Kidney (tissue), 13 donors: ENCODE measurements at regions not wholly inside any gene's neighbourhood (a gene's known extent, or its start where the extent isn't known, plus 50 kb on each side); places are given as distances from the start of the nearest gene placed in this dataset.
A peak's percentile ranks its signal among the peaks of the same experiment; 100 is the strongest.

Source experiments
- DNase-seq, 5 donors: peaks; one replicate each; pipeline ENCODE4 v3.0.0-alpha.2; 2013 to 2020
- FAIRE-seq: peaks from 2 replicates; lab custom pipeline; 2012; peaks lifted over from hg19 to GRCh38; lab: Jason Lieb, UNC
- H3K27ac ChIP-seq, 2 donors: one replicate each; pipeline ENCODE4 v1.7.0; 2013; ENCODE audit warnings: low read depth in 2 of 2, low read length in 2 of 2, inconsistent platforms in 1 of 2
- H3K27me3 ChIP-seq: one replicate; pipeline ENCODE4 v1.7.1; 2013; ENCODE audit warnings: low read length, inconsistent platforms; ENCODE audit not compliant: control insufficient read depth, insufficient read depth
- H3K36me3 ChIP-seq, 3 donors: one replicate each; pipeline versions ENCODE4 v1.7.0 to v1.7.1; 2013; ENCODE audit warnings: low read length in 3 of 3, control low read depth in 1 of 3, inconsistent platforms in 1 of 3; ENCODE audit not compliant: insufficient read depth in 3 of 3, control insufficient read depth in 2 of 3
- H3K4me1 ChIP-seq, 3 donors: one replicate each; pipeline versions ENCODE4 v1.7.0 to v1.7.1; 2013; ENCODE audit warnings: low read length in 3 of 3, inconsistent platforms in 1 of 3, low read depth in 1 of 3; ENCODE audit not compliant: control insufficient read depth in 2 of 3, insufficient read depth in 2 of 3
- H3K4me3 ChIP-seq, 3 donors: one replicate each; pipeline versions ENCODE4 v1.7.0 to v1.8.1; 2013; ENCODE audit warnings: low read length in 3 of 3, control low read depth in 1 of 3, inconsistent platforms in 1 of 3
- H3K9ac ChIP-seq, 3 donors: one replicate each; pipeline versions ENCODE4 v1.7.0 to v1.7.1; 2013; ENCODE audit warnings: low read length in 3 of 3, control low read depth in 1 of 3, inconsistent platforms in 1 of 3
- H3K9me3 ChIP-seq, 3 donors: one replicate each; pipeline versions ENCODE4 v1.7.0 to v1.7.1; 2013; ENCODE audit warnings: low read length in 3 of 3, control low read depth in 1 of 3, inconsistent platforms in 1 of 3; ENCODE audit not compliant: control insufficient read depth in 2 of 3, insufficient read depth in 1 of 3
- intact Hi-C: fragments of 100-400 bp; cut with DNase I; formaldehyde crosslinking; loops from one replicate; pipeline ENCODE4 v1.11.1; 2022
- TF ChIP-seq, protein P1 (sequence below): IDR thresholded peaks from 3 replicates; pipeline ENCODE4 v1.5.1; 2012; ENCODE audit warnings: mild to moderate bottlenecking, moderate library complexity, borderline replicate concordance; ENCODE audit not compliant: insufficient read depth; ENCODE audit errors: extremely low read depth
- donor health status: control.
- donor health status: control.
- donor health status: control.
- donor health status: control.
- donor health status: control.
- donor health status: DM: yes; HTN: yes; CAD: no.
- donor health status: Normal renal cell carcinoma (clear cell type).

DNA sequence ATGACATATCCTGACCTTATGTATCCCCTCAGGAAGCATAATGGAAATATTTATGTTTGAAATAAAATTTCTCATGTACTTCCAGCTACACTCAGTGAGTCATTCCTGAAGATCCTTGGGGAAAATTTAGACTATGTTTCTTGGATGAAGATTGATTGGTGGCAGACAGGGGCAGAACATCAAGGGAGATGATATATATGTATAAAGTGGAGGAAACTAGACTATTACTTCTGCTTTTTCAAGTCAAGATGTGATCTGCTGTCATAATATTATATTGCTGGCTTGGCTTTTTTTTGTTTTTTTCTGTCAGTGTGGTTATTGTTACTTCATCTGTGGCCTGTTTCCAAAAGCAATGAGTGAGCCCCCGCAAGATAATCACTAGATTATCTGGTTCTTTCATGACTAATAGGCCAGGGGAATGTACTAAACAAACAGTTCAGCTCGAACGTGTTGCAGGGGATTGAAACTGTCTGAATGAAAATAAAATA, 87.2 kb upstream of the TNFSF11 start:
- no peaks in the 10 kb centered on the region for H3K36me3 ChIP-seq
- TF ChIP-seq, protein P1, sequence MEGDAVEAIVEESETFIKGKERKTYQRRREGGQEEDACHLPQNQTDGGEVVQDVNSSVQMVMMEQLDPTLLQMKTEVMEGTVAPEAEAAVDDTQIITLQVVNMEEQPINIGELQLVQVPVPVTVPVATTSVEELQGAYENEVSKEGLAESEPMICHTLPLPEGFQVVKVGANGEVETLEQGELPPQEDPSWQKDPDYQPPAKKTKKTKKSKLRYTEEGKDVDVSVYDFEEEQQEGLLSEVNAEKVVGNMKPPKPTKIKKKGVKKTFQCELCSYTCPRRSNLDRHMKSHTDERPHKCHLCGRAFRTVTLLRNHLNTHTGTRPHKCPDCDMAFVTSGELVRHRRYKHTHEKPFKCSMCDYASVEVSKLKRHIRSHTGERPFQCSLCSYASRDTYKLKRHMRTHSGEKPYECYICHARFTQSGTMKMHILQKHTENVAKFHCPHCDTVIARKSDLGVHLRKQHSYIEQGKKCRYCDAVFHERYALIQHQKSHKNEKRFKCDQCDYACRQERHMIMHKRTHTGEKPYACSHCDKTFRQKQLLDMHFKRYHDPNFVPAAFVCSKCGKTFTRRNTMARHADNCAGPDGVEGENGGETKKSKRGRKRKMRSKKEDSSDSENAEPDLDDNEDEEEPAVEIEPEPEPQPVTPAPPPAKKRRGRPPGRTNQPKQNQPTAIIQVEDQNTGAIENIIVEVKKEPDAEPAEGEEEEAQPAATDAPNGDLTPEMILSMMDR = no peak
- H3K27ac ChIP-seq = no peak overlapping the region
- no peak for FAIRE-seq
- no peaks in the 10 kb centered on the region for H3K27me3 ChIP-seq
- DNase-seq = peak in 2 of 5 donors; percentile 6 to 16
- intact Hi-C loops = no loop called here
- H3K9me3 ChIP-seq = no peaks in the 10 kb centered on the region
- no peak overlapping the region for H3K4me3 ChIP-seq
- H3K9ac ChIP-seq = no peak overlapping the region
- H3K4me1 ChIP-seq = no peaks in the 10 kb centered on the region

DNA sequence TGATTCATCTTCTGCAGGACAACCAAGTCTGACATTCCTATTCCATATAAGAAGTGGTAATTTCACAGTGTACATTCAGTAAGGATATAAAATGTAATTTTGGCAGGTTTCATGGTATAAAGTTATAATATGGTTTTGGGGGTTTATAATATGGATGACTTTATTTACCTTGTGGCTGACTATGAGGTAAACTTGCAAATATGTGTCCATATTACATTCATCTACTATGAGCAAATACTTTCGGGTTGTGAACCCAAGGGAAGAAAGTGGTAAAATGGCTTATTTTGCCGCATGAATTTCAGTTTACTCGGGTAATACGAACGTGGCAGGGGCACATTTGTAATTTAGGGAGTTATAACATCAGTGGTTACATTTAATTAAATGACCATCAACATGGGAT, 86.7 kb upstream of the TNFSF11 start:
- no peak overlapping the region for H3K27ac ChIP-seq
- H3K9me3 ChIP-seq = no peaks in the 10 kb centered on the region
- DNase-seq (no peak), FAIRE-seq (no peak)
- intact Hi-C loops = no loop called here
- TF ChIP-seq, protein P1 = no peak
- no peaks in the 10 kb centered on the region for H3K36me3 ChIP-seq
- no peak overlapping the region for H3K4me3 ChIP-seq
- no peaks in the 10 kb centered on the region for H3K4me1 ChIP-seq
- H3K27me3 ChIP-seq = no peaks in the 10 kb centered on the region
- no peak overlapping the region for H3K9ac ChIP-seq

DNA sequence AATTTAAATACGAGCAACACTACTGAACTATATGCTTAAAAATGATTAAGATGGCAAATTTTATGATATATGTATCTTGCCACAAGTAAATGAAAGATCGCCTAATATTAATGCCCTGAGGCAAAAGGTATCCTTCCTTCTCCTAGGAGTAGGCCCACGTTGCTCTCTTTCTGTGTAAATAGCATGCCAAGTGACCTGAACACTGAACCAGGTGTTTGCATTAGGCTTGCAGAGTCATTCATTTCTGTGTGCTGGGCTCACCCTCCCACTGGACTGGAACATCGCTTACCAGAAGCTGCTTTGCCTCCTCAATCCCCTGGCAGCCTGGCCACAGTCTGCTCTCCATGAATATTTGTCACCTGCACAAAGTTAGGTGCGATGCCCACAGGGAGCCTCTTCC, 83.3 kb upstream of the TNFSF11 start:
- Histone ChIP-seq H3K36me3 (no peaks in the 10 kb centered on the region), H3K27me3 (no peaks in the 10 kb centered on the region), H3K4me1 (peaks cover 0 to 2% (median 0%) of the 10 kb centered on the region in 3 donors), H3K9ac (no peak overlapping the region), H3K4me3 (no peak overlapping the region), H3K27ac (no peak overlapping the region), H3K9me3 (no peaks in the 10 kb centered on the region)
- no peak for DNase-seq
- intact Hi-C loops = no loop called here
- TF ChIP-seq, protein P1 = no peak
- no peak for FAIRE-seq

DNA sequence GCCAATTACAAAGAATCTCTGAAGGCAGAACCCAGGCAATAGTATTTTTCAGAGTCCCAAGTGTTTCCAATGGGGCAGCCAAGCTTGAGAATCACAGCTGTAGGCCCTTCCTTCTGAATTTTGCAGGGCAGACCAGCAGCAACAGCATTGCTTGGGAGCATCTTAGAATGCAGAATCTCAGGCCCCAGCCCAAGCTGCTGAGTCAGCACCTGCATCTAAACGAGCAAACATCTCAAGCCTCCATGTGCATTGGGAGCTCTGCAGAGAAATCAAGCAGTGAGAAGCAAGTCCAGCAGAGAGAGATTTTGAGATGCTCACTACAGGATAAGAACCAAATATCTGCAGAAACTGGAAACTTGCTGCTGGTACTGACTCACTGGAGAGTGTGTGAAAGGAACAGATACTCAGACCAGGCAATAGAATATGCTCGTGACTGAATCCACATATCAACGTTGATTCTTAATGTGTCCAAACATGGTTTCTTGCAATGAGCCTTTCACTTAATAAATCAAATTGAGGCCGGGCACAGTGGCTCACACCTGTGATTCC, 81.5 kb upstream of the TNFSF11 start:
- FAIRE-seq (no peak), DNase-seq (no peak)
- intact Hi-C loops = no loop called here
- Histone ChIP-seq H3K36me3 (no peaks in the 10 kb centered on the region), H3K27me3 (no peaks in the 10 kb centered on the region), H3K4me1 (peaks cover 0 to 2% (median 0%) of the 10 kb centered on the region in 3 donors), H3K9ac (no peak overlapping the region), H3K9me3 (no peaks in the 10 kb centered on the region), H3K4me3 (no peak overlapping the region), H3K27ac (no peak overlapping the region)
- TF ChIP-seq, protein P1 = no peak
